ENCODE measurements at regions not wholly inside any gene's neighbourhood (a gene's known extent, or its start where the extent isn't known, plus 50 kb on each side); places are given as distances from the start of the nearest gene placed in this dataset.

DNA sequence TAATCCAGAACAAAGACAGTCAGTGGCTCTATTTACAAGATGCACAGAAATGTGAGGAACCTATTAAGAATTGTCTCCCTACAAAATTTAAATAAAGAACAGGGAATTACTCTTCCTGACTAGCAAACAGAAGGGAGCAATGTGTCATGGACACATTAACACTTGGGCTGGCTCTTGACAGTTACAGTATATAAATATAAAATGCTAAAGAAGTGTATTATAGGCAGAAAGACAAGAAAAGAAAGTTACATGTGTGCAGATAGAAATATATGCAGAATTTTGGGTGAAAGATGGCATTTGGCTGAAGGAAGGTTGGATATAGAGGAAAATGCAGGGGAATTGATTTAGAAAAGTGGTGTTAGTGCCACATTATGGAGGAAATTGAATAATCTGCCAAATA lies 2257.1 kb upstream of the ACO1 start:
- no peak for DNase-seq (ENCODE audit: extremely low spot score)
- TF ChIP-seq, protein P1, sequence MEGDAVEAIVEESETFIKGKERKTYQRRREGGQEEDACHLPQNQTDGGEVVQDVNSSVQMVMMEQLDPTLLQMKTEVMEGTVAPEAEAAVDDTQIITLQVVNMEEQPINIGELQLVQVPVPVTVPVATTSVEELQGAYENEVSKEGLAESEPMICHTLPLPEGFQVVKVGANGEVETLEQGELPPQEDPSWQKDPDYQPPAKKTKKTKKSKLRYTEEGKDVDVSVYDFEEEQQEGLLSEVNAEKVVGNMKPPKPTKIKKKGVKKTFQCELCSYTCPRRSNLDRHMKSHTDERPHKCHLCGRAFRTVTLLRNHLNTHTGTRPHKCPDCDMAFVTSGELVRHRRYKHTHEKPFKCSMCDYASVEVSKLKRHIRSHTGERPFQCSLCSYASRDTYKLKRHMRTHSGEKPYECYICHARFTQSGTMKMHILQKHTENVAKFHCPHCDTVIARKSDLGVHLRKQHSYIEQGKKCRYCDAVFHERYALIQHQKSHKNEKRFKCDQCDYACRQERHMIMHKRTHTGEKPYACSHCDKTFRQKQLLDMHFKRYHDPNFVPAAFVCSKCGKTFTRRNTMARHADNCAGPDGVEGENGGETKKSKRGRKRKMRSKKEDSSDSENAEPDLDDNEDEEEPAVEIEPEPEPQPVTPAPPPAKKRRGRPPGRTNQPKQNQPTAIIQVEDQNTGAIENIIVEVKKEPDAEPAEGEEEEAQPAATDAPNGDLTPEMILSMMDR (IDR thresholded peaks at IDR 0.05; ENCODE audit: control extremely low read depth, extremely low read depth, low read depth, missing control alignments): no peak
- CTCF ChIA-PET: no interaction called here
- POLR2A ChIA-PET: no interaction called here

DNA sequence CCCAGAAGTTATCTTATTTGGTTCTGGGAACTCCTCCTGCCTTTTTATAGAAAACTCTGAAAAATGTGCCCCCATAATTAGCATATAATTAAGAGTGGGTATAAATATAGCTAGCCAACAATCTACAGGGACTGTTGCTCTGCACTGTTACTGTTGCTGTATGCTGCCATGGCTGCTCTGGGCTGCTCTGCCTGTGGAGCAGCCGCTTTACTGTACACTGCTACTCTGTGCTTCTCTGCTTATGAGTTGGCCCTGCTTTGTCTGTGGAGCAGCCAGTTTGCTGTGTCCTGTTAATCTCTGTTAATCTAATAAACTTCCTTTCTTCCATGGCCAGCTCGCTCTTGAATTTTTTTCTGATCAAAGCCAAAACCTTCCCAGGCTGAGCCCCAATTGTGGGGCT lies 2244.0 kb upstream of the ACO1 start:
- DNase-seq (ENCODE audit: extremely low spot score): no peak
- ChIA-PET CTCF (interaction anchor here (1.3 kb wide), 1 partner anchor 28 kb away, joined by 3 read pairs; no protein-coding TSS in a partner anchor), POLR2A (no interaction called here)
- TF ChIP-seq, protein P1 (IDR thresholded peaks at IDR 0.05; ENCODE audit: control extremely low read depth, extremely low read depth, low read depth, missing control alignments): no peak

DNA sequence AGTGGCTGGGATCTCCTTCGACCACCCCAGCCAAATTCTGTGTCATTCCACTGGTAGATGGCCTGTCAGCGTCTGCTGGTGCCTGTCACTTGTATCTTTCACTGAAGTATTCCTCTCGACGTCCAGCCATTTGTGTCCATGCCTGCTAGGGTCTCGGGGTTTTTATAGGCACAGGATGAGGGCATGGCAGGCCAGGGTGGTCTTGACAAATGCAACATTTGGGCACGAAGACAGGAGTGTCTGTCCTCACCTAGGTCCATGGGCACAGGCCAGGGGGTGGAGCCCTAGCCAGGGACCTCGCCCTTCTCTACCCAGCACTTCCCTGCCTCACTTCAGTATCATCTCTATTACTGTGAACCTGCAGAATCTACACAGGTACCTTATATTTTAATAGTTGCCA lies 2223.9 kb upstream of the ACO1 start:
- DNase-seq (ENCODE audit: extremely low spot score): no peak
- ChIA-PET POLR2A (no interaction called here), CTCF (interaction anchor here (1.4 kb wide), 1 partner anchor 14 kb away, joined by 5 read pairs; no protein-coding TSS in a partner anchor)
- TF ChIP-seq, protein P1 (IDR thresholded peaks at IDR 0.05; ENCODE audit: control extremely low read depth, extremely low read depth, low read depth, missing control alignments): no peak

DNA sequence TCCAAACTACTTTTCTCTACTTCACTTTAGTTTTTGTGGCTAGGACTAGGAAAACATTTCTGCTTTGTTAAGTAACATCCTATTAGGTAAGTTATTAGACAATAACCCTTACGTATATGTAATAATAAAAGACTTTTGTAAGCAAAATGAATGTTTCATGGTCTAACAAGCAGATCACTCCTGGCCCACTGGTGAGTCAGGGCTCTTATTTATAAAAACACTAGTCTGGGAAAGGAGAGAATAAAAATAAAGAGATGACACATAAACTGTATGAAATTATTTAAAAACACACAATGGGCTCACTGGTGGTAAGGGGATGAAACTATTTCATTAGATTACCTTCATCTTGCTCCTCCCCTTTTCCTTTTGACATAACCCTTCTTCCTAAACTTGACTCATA lies 2212.2 kb upstream of the ACO1 start:
- no peak for DNase-seq (ENCODE audit: extremely low spot score)
- TF ChIP-seq, protein P1 (IDR thresholded peaks at IDR 0.05; ENCODE audit: control extremely low read depth, extremely low read depth, low read depth, missing control alignments): no peak
- ChIA-PET CTCF (no interaction called here), POLR2A (no interaction called here)

DNA sequence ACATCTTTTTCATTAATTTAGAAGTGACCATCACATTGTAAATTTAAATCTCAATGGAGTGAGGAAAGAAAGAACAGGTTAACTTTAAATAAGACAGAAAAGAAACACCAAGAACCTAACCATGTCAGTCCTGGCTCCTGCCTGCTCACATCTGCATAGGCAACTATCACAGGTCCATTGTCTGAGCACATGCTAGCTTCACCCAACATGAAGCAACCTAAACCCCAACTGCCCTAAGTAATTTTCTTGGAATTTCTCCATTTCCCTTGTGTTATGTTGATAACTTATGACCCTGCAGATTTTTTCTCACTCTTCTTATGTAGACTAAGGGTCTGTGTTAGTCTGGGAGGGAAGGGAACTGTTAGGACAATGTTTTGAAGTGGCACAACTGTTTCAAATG lies 2205.8 kb upstream of the ACO1 start:
- ChIA-PET CTCF (interaction anchor here (1.8 kb wide), 1 partner anchor 10 kb away, joined by 5 read pairs; no protein-coding TSS in a partner anchor), POLR2A (no interaction called here)
- TF ChIP-seq, protein P1 (IDR thresholded peaks at IDR 0.05; ENCODE audit: control extremely low read depth, extremely low read depth, low read depth, missing control alignments): no peak
- no peak for DNase-seq (ENCODE audit: extremely low spot score)

DNA sequence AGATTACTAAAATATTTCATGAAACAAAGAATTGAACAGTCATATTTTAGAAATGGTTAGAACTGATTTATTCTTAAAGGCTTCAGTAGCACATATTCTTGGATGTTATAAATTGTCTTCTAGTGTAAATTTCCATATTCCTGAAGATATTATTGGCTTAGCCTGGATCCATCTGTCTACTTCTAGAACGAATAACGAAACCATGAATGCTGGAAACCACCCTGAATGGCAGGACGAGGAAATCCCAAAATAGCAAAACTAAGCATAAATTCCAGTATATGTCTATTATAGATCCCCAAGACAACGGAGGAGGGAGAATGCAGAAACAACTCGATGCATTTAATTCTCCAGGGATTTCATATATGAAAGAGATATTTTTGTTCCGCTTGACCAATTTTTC lies 2191.0 kb upstream of the ACO1 start:
- ChIA-PET CTCF (no interaction called here), POLR2A (no interaction called here)
- no peak for DNase-seq (ENCODE audit: extremely low spot score)
- TF ChIP-seq, protein P1 (IDR thresholded peaks at IDR 0.05; ENCODE audit: control extremely low read depth, extremely low read depth, low read depth, missing control alignments): no peak

DNA sequence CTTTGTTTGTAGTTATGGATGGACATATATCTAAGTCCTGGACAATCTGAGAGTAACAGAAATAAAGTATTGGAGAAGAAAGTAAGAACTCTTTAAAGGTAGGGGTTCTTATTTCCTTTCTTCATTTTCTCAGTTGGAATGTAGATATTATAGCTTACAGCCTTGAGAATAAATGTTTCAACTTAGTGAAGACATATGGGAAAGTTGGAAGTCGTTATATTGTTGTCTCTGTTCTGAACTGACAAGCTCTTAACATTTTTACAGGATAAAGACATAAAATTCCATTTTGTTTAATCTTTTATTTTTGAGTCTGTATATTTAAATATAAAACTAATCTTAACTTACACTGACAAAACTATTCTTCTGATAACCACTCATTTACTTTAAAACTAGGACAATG lies 2187.5 kb upstream of the ACO1 start:
- CTCF ChIA-PET: interaction anchor here (1.1 kb wide), 1 partner anchor 22 kb away, joined by 3 read pairs; no protein-coding TSS in a partner anchor
- DNase-seq (ENCODE audit: extremely low spot score): no peak
- TF ChIP-seq, protein P1 (IDR thresholded peaks at IDR 0.05; ENCODE audit: control extremely low read depth, extremely low read depth, low read depth, missing control alignments): no peak
- POLR2A ChIA-PET: no interaction called here

All from GM10248 (cell line).